HEK293T (cell line): ENCODE measurements at regions not wholly inside any gene's neighbourhood (a gene's known extent, or its start where the extent isn't known, plus 50 kb on each side); places are given as distances from the start of the nearest gene placed in this dataset.

ENCODE experiments used
- ARNT ChIP-seq: fragments of 450-650 bp; IDR thresholded peaks from 2 replicates; pipeline ENCODE4 v1.6.1; 2017; ENCODE audit warnings: mild to moderate bottlenecking
- BHLHE40 ChIP-seq: fragments of 450-650 bp; IDR thresholded peaks from 2 replicates; pipeline ENCODE4 v1.6.1; 2016; ENCODE audit warnings: mild to moderate bottlenecking, moderate library complexity, borderline replicate concordance
- FOXA1 ChIP-seq: fragments of 450-650 bp; IDR thresholded peaks from 2 replicates; pipeline ENCODE4 v1.6.1; 2016; ENCODE audit warnings: mild to moderate bottlenecking
- HDGF ChIP-seq: fragments of 450-650 bp; IDR thresholded peaks from 2 replicates; pipeline ENCODE4 v1.6.1; 2017; ENCODE audit warnings: antibody characterized with exemption, borderline replicate concordance
- SUZ12 ChIP-seq: fragments of 450-650 bp; IDR thresholded peaks from 2 replicates; pipeline ENCODE4 v1.6.1; 2016; ENCODE audit warnings: mild to moderate bottlenecking
- TARDBP ChIP-seq: fragments of 450-650 bp; IDR thresholded peaks from 2 replicates; pipeline ENCODE4 v1.6.1; 2016

GRCh38 chr17:45656527-45657181, 127.5 kb upstream of the CRHR1 start:
- TF ChIP-seq TARDBP (no peak), FOXA1 (no peak), BHLHE40 (no peak), ARNT (no peak), SUZ12 (no peak), HDGF (no peak)
